Kidney epithelial cell (primary cell): ENCODE measurements at regions not wholly inside any gene's neighbourhood (a gene's known extent, or its start where the extent isn't known, plus 50 kb on each side); places are given as distances from the start of the nearest gene placed in this dataset.

Experiments used
- DNase-seq: peaks from one replicate; pipeline ENCODE4 v3.0.0-alpha.2; 2010; ENCODE audit warnings: low read depth
- H3K27me3 ChIP-seq: 2 replicates; pipeline ENCODE4 v1.6.0; 2011; ENCODE audit warnings: low read length; ENCODE audit not compliant: control insufficient read depth, insufficient read depth
- H3K36me3 ChIP-seq: 2 replicates; pipeline ENCODE4 v1.5.1; 2011; ENCODE audit warnings: low read length; ENCODE audit not compliant: control insufficient read depth, insufficient read depth
- H3K4me3 ChIP-seq: 2 replicates; pipeline ENCODE4 v1.5.1; 2011; ENCODE audit warnings: low read depth, mild to moderate bottlenecking, control low read depth, low read length
- TF ChIP-seq, protein P1 (sequence below): IDR thresholded peaks from 2 replicates; pipeline ENCODE4 v1.5.1; 2011; ENCODE audit warnings: mild to moderate bottlenecking, moderate library complexity, low read length, control low read depth, inconsistent platforms; ENCODE audit not compliant: insufficient read depth, poor library complexity, severe bottlenecking

DNA sequence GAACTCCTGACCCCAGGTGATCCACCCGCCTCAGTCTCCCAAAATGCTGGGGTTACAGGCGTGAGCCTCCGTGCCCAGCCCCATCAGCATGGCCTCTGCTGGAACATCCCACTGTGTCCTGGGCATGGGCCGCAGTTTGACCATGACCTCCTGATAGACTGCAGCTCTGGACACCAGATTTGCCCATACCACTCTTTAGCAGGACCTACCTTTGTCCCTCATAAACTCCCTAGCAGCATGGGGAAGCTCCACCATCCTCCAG, 92.6 kb downstream of the MYCN start:
- Histone ChIP-seq H3K36me3 (no peaks in the 10 kb centered on the region), H3K27me3 (peaks cover under 1% of the 10 kb centered on the region), H3K4me3 (no peak overlapping the region)
- DNase-seq = no peak
- TF ChIP-seq, protein P1, sequence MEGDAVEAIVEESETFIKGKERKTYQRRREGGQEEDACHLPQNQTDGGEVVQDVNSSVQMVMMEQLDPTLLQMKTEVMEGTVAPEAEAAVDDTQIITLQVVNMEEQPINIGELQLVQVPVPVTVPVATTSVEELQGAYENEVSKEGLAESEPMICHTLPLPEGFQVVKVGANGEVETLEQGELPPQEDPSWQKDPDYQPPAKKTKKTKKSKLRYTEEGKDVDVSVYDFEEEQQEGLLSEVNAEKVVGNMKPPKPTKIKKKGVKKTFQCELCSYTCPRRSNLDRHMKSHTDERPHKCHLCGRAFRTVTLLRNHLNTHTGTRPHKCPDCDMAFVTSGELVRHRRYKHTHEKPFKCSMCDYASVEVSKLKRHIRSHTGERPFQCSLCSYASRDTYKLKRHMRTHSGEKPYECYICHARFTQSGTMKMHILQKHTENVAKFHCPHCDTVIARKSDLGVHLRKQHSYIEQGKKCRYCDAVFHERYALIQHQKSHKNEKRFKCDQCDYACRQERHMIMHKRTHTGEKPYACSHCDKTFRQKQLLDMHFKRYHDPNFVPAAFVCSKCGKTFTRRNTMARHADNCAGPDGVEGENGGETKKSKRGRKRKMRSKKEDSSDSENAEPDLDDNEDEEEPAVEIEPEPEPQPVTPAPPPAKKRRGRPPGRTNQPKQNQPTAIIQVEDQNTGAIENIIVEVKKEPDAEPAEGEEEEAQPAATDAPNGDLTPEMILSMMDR = no peak

DNA sequence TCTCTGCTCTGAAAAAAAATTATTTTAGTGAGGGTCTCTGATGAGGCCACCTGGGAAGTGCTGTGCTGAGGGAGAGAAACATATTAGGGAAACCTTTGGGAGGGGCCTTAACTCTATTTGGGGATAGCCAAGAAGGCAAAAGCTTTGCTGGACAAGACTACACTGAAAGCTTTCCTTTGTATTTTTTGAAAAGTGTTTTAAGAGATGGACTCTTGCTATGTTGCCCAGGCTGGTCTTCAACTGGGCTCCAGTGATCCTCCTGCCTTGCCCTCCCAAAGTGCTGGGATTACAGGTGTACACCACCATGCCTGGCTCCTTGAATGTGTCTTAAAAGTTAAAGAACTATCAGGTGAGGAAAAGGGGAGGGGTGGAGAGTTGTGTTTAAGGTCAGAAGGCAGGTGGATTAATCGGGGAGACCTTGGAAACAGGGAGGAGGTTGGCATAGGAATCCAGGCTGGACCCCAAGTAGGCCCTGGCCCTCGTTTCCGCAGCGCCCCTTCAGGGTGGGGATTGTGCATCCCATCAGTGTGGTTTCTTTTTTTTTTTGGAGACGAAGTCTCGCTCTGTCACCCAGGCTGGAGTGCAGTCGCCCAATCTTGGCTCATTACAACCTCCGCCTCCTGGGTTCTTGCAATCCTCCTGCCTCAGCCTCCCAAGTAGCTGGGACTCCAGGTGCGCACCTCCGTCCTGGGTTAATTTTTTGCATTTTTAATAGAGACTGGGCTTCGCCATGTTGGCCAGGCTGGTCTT, 92.1 kb downstream of the MYCN start:
- TF ChIP-seq, protein P1 = no peak
- Histone ChIP-seq H3K27me3 (no peaks in the 10 kb centered on the region), H3K36me3 (no peaks in the 10 kb centered on the region), H3K4me3 (no peak overlapping the region)
- DNase-seq = no peak

DNA sequence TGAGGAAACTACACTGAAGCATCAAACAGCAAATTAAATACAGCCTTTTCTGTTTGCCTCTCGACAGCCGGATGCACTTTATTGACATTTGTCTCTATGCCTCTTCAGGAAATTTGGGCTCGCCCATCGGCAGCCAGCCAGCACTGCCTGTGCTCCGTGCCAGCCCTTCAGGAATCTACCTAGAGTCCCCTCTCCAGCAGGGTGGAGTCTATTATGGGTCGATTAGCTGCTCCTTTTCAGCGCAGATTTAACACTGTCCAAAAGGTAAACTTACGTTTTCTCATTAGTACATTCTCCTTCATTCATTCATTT, 91.5 kb downstream of the MYCN start:
- Histone ChIP-seq H3K27me3 (no peaks in the 10 kb centered on the region), H3K4me3 (no peak overlapping the region), H3K36me3 (no peaks in the 10 kb centered on the region)
- TF ChIP-seq, protein P1 = no peak
- DNase-seq = no peak

DNA sequence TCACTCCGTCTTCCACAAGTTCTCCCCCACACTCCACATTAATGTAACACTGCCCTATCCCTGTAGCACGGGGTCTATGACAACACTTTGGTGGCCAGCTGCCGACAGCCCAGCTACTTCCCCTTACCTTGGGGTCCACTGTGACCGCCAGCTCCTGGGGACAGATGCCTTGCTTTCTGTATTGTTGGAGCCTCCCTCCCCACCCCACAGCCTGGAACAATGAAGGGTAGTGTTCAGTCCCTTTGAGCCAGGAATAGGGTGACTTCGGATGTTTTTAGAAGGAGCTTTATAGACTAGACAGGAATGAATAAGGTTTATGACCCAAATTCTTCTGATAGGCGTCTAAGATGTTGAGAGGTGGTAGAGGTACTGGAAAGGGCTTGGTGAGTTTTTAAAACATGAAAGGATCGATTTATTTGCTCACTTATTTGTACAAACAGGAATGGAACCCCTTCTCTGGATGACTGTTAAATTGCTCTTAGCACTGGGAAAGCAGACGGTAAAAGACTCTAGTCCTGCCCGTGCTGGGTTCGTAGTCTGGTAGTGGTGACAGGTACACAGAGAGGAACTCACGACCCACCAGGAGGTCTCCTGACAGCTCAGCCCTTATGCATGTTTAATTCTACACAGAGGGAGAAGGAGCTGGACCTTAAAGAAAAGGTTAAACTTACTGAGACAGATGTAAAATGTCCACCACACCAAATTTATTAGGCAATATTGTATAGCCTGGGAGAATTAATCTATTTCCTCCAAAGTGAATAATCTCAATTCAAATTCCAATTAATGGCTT, 90.9 kb downstream of the MYCN start:
- Histone ChIP-seq H3K36me3 (no peaks in the 10 kb centered on the region), H3K27me3 (no peaks in the 10 kb centered on the region), H3K4me3 (no peak overlapping the region)
- no peak for DNase-seq
- TF ChIP-seq, protein P1 = no peak

DNA sequence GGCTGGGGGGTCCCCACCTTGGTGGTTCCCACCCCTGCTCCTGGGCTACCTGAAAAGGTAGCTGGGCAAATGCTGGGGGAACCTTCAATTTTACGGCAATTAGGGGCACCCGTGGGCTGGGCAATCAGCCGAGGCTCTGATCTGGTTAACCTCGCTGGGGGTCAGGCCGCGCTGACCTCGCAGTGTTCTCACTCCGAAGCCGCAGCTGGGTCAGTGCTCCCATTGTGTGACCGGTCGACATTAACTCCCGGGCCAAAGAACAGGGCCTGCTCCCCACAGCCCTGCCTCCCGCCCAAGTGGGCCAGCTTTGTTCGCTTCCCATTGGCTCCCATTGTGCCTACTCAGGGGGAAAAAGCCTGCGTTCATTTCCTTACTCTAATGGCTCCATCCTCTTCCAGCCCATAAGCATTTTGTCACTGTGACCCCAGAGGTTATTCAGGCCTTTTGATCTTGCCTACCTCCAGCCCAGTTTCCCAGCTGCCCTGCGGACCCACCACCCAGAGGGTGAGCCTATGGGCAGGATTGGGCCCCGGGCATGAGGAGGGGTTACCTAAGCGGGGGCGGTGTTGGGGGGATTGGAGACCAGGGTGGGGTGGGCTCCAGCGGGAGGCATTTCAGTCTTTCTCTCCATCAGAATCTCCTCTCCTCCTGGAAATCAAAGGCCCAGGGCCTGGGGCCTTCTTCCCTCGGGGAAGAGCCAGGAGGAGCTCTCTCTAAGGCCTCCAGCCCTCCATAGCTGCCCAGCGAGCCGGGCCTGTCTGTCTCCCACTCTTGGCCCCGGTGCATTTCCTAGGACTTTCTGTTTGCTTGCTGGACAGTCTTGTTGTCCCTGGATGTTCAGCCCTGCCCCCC, 90.1 kb downstream of the MYCN start:
- TF ChIP-seq, protein P1 = no peak
- Histone ChIP-seq H3K36me3 (no peaks in the 10 kb centered on the region), H3K4me3 (no peak overlapping the region), H3K27me3 (no peaks in the 10 kb centered on the region)
- DNase-seq = no peak
